ENCODE measurements at regions not wholly inside any gene's neighbourhood (a gene's known extent, or its start where the extent isn't known, plus 50 kb on each side); places are given as distances from the start of the nearest gene placed in this dataset.

- ChIA-PET CTCF (interaction anchor here (1.2 to 2.2 kb wide), 2 partner anchors 9 to 48 kb away, joined by 5 to 10 read pairs; no protein-coding TSS in a partner anchor), POLR2A (no interaction called here)
- ATAC-seq (no peak), DNase-seq (ENCODE audit: low spot score) (no peak)
- no peaks in the 10 kb centered on the region for H3K36me3 Mint-ChIP-seq
- H3K27me3 Mint-ChIP-seq (ENCODE audit: low read depth): no peaks in the 10 kb centered on the region
- no peak overlapping the region for H3K4me3 Mint-ChIP-seq
- no peaks in the 10 kb centered on the region for H3K9me3 Mint-ChIP-seq
- H3K4me1 Mint-ChIP-seq: peaks cover 31% of the 10 kb centered on the region
- TF ChIP-seq ZNF671 (CRISPR knock-in tag; IDR thresholded peaks at IDR 0.05) (no peak), ESRRA (CRISPR knock-in tag; IDR thresholded peaks at IDR 0.05; ENCODE audit: borderline replicate concordance) (no peak), ZNF317 (CRISPR knock-in tag; IDR thresholded peaks at IDR 0.05; ENCODE audit: borderline replicate concordance, low read depth) (no peak), FOXJ3 (CRISPR knock-in tag; IDR thresholded peaks at IDR 0.05; ENCODE audit: borderline replicate concordance) (no peak), AR (CRISPR knock-in tag; IDR thresholded peaks at IDR 0.05) (no peak), ZNF138 (CRISPR knock-in tag; conservative IDR thresholded peaks at IDR 0.05) (no peak), ZNF416 (CRISPR knock-in tag; IDR thresholded peaks at IDR 0.05) (no peak), ATF6 (CRISPR knock-in tag; IDR thresholded peaks at IDR 0.05) (no peak), CREB1 (CRISPR knock-in tag; IDR thresholded peaks at IDR 0.05) (no peak), USF1 (CRISPR knock-in tag; IDR thresholded peaks at IDR 0.05) (no peak), ZNF281 (CRISPR knock-in tag; IDR thresholded peaks at IDR 0.05) (no peak), MAX (CRISPR knock-in tag; IDR thresholded peaks at IDR 0.05) (no peak), SOX15 (CRISPR knock-in tag; IDR thresholded peaks at IDR 0.05) (no peak), SP1 (CRISPR knock-in tag; conservative IDR thresholded peaks at IDR 0.05) (no peak), IRF1 (CRISPR knock-in tag; IDR thresholded peaks at IDR 0.05) (no peak), KAT7 (CRISPR knock-in tag; IDR thresholded peaks at IDR 0.05; ENCODE audit: borderline replicate concordance) (no peak), MLX (CRISPR knock-in tag; IDR thresholded peaks at IDR 0.05) (no peak), FOXK1 (CRISPR knock-in tag; IDR thresholded peaks at IDR 0.05) (no peak), ZNF425 (CRISPR knock-in tag; conservative IDR thresholded peaks at IDR 0.05) (no peak)
- no peak overlapping the region for H3K27ac Mint-ChIP-seq
Observed at GRCh38 chr2:216292475-216292874, 79.8 kb downstream of the MARCHF4 start.
